Endothelial cell (in vitro differentiated cells): ENCODE measurements at regions not wholly inside any gene's neighbourhood (a gene's known extent, or its start where the extent isn't known, plus 50 kb on each side); places are given as distances from the start of the nearest gene placed in this dataset.

ENCODE experiments used
- DNase-seq: peaks from one replicate; pipeline ENCODE4 v3.0.0; 2021; ENCODE audit warnings: low spot score
- H3K27ac Mint-ChIP-seq: one replicate; pipeline ENCODE4 v1.8.0; 2021; ENCODE audit warnings: mixed read lengths, inconsistent platforms; ENCODE audit not compliant: unreplicated experiment
- H3K27me3 Mint-ChIP-seq: one replicate; pipeline ENCODE4 v1.8.0; 2021; ENCODE audit warnings: mild to moderate bottlenecking, moderate library complexity, mixed read lengths, inconsistent platforms; ENCODE audit not compliant: unreplicated experiment
- H3K36me3 Mint-ChIP-seq: one replicate; pipeline ENCODE4 v1.8.0; 2021; ENCODE audit warnings: mild to moderate bottlenecking, low read depth, mixed read lengths, inconsistent platforms; ENCODE audit not compliant: unreplicated experiment
- H3K4me1 Mint-ChIP-seq: one replicate; pipeline ENCODE4 v1.8.0; 2021; ENCODE audit warnings: mild to moderate bottlenecking, mixed read lengths, inconsistent platforms; ENCODE audit not compliant: unreplicated experiment
- H3K4me3 Mint-ChIP-seq: one replicate; pipeline ENCODE4 v1.8.0; 2021; ENCODE audit warnings: mild to moderate bottlenecking, mixed read lengths, inconsistent platforms; ENCODE audit not compliant: unreplicated experiment
- H3K9me3 Mint-ChIP-seq: one replicate; pipeline ENCODE4 v1.8.0; 2021; ENCODE audit warnings: mixed read lengths, inconsistent platforms; ENCODE audit not compliant: unreplicated experiment
- TF ChIP-seq, protein P1 (sequence below): fragments of 200-600 bp; sonication (generic); IDR thresholded peaks from one replicate; pipeline ENCODE4 v1.5.0; 2021; ENCODE audit warnings: antibody characterized with exemption; ENCODE audit not compliant: unreplicated experiment

DNA sequence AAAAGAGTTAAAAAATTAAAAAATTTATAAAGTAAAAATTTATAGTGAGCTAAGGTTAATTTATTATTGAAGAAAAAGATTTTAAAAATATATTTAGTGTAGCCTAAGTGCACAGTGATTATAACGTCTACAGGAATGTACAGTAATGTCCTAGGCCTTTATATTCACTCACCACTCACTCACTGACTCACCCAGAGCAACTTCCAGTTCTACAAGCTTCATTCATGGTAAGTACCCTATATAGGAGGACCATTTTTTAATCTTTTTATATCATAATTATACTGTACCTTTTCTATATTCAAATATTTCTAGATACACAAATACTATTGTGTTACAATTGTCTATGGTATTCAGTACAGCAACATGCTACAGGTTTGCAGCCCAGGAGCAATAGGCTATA lies 1623.2 kb downstream of the RPA4 start:
- TF ChIP-seq, protein P1, sequence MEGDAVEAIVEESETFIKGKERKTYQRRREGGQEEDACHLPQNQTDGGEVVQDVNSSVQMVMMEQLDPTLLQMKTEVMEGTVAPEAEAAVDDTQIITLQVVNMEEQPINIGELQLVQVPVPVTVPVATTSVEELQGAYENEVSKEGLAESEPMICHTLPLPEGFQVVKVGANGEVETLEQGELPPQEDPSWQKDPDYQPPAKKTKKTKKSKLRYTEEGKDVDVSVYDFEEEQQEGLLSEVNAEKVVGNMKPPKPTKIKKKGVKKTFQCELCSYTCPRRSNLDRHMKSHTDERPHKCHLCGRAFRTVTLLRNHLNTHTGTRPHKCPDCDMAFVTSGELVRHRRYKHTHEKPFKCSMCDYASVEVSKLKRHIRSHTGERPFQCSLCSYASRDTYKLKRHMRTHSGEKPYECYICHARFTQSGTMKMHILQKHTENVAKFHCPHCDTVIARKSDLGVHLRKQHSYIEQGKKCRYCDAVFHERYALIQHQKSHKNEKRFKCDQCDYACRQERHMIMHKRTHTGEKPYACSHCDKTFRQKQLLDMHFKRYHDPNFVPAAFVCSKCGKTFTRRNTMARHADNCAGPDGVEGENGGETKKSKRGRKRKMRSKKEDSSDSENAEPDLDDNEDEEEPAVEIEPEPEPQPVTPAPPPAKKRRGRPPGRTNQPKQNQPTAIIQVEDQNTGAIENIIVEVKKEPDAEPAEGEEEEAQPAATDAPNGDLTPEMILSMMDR, result no peak
- Mint-ChIP-seq H3K9me3 (no peaks in the 10 kb centered on the region), H3K36me3 (no peaks in the 10 kb centered on the region), H3K27me3 (no peaks in the 10 kb centered on the region), H3K27ac (no peak overlapping the region), H3K4me3 (no peak overlapping the region), H3K4me1 (no peaks in the 10 kb centered on the region)
- DNase-seq, result no peak

DNA sequence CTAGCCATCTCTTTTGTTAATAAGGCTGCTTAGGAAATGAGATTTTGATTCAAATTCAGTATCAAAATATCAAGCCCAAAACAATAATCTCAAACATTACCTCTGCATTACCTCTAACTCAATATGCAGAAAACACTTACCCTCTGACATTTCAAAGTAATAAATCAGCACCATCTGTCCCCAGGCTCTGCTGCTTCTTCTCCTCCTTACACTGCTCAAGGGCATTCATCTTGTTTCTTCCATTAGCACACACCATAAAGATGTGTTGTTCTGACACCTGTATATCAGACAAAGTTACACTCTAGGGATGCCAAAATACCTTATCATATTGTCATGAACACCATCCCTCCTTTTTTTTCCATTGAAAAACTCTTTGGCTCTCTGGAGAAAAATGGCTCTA lies 1630.3 kb downstream of the RPA4 start:
- no peak for DNase-seq
- Mint-ChIP-seq H3K4me3 (no peak overlapping the region), H3K27me3 (peaks cover 1% of the 10 kb centered on the region), H3K4me1 (no peaks in the 10 kb centered on the region), H3K36me3 (no peaks in the 10 kb centered on the region), H3K27ac (no peak overlapping the region), H3K9me3 (no peaks in the 10 kb centered on the region)
- TF ChIP-seq, protein P1, result no peak

DNA sequence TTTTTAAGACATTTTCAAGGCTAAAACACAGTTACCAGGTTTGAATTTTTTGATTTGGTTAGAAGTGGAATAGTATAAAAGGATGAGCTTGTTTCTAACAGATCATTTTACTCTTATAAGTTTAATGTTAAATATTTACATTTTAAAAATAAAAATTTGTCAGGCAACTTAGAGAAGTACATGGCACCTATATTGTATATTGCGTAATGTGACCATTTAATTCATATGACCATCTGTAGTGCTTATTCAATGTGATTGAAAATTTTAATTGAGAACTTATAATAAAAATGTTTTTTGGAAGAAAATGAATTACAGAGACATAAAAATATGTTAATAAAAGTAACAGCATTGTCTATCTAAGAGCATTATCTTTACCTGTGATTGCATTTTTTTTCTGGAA lies 1632.4 kb downstream of the RPA4 start:
- no peak overlapping the region for H3K4me3 Mint-ChIP-seq
- no peak overlapping the region for H3K27ac Mint-ChIP-seq
- no peaks in the 10 kb centered on the region for H3K9me3 Mint-ChIP-seq
- no peaks in the 10 kb centered on the region for H3K36me3 Mint-ChIP-seq
- H3K27me3 Mint-ChIP-seq, result peaks cover 1% of the 10 kb centered on the region
- TF ChIP-seq, protein P1, result no peak
- DNase-seq, result no peak
- no peaks in the 10 kb centered on the region for H3K4me1 Mint-ChIP-seq

DNA sequence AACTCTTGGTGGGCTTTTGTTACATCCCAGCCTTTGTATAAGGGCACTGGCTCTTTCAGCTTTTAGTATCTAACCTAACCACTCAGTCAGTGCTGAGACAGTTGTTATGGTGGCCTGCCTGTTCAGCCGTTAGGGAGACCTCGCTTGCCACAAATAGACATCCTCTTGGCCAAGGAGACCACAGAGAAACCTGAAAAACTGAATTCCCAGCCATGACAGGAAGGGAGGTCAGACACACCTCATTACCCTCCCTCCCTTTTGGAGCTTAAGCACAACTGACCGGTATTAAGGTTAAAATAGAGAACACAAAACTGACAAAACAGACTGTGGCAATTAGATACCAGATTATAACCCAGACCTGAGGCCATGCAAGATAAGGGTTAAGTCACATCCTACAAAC lies 1639.3 kb downstream of the RPA4 start:
- Mint-ChIP-seq H3K4me3 (no peak overlapping the region), H3K36me3 (no peaks in the 10 kb centered on the region), H3K4me1 (no peaks in the 10 kb centered on the region), H3K27ac (no peak overlapping the region), H3K9me3 (no peaks in the 10 kb centered on the region), H3K27me3 (no peaks in the 10 kb centered on the region)
- DNase-seq, result no peak
- TF ChIP-seq, protein P1, result no peak

DNA sequence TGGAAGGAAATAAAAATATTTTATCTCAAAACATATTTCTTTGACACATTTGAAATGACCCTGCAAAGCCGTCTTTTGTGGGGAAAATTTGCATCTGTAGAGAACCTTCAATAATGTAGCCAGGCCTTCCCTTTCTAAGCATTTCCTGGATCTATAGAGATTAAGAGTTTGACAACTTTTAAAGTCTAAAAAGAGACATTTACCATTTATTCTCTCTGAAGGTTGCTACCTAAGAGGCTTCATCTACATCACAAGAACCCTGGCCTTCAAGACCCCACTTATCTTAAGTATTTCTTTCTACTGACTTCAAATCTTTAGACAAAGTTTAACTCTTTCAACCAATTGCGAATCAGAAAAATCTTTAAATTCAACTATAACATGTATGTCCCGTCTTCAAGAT lies 1639.8 kb downstream of the RPA4 start:
- H3K27me3 Mint-ChIP-seq, result no peaks in the 10 kb centered on the region
- TF ChIP-seq, protein P1, result no peak
- no peaks in the 10 kb centered on the region for H3K36me3 Mint-ChIP-seq
- H3K9me3 Mint-ChIP-seq, result no peaks in the 10 kb centered on the region
- DNase-seq, result no peak
- no peaks in the 10 kb centered on the region for H3K4me1 Mint-ChIP-seq
- no peak overlapping the region for H3K4me3 Mint-ChIP-seq
- H3K27ac Mint-ChIP-seq, result no peak overlapping the region
